IPS-18c (cell line): ENCODE measurements at regions not wholly inside any gene's neighbourhood (a gene's known extent, or its start where the extent isn't known, plus 50 kb on each side); places are given as distances from the start of the nearest gene placed in this dataset.
"Not testable (repeated sequence)": the region's sequence is repeated elsewhere in the genome, so short reads cannot be mapped to it uniquely, and the experiment has no call there.

Source experiments
- H3K4me3 ChIP-seq: 2 replicates; pipeline ENCODE4 v1.7.0; 2013; ENCODE audit warnings: low read depth, mild to moderate bottlenecking, low read length, moderate library complexity; ENCODE audit not compliant: insufficient read depth
- H3K9me3 ChIP-seq: one replicate; pipeline ENCODE4 v1.6.1; 2013; ENCODE audit warnings: mild to moderate bottlenecking, low read length, moderate library complexity; ENCODE audit not compliant: control insufficient read depth, insufficient read depth

DNA sequence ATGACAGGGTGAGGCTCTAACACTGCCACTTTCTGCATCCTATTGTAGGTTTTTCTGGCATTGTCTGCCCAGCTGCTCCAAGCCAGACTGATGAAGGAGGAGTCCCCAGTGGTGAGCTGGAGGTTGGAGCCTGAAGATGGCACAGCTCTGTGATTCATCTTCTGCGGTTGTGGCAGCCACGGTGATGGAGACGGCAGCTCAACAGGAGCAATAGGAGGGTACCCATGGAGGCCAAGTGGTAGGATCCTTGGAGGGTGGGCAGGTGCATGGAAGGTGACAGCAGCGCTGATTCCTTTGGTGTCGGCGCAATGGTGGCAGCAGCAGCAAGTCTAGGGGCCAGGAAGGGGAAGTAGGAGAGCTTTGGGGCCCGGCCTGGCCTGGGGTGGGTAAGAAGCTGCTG, 4460.1 kb upstream of the OR11H1 start:
- H3K9me3 ChIP-seq = peaks cover 40% of the 10 kb centered on the region
- not testable (repeated sequence) for H3K4me3 ChIP-seq

GRCh38 chr22:11068406-11068805, 4459.6 kb upstream of the OR11H1 start:
- H3K9me3 ChIP-seq = peaks cover 37% of the 10 kb centered on the region
- not testable (repeated sequence) for H3K4me3 ChIP-seq
